AG04449 (cell line): ENCODE measurements at regions not wholly inside any gene's neighbourhood (a gene's known extent, or its start where the extent isn't known, plus 50 kb on each side); places are given as distances from the start of the nearest gene placed in this dataset.

ENCODE experiments used
- CTCF ChIA-PET: fragments of 350-600 bp; formaldehyde crosslinking; extraction: SDS; loops from one replicate; lab custom pipeline; 2021; ENCODE audit warnings: antibody characterized with exemption; lab: Yijun Ruan, JAX
- POLR2A ChIA-PET: fragments of 400-600, 350-600 bp; formaldehyde crosslinking; extraction: SDS; loops from one replicate; lab custom pipeline; 2020; ENCODE audit warnings: antibody characterized with exemption, inconsistent platforms; lab: Yijun Ruan, JAX
- DNase-seq: peaks from one replicate; pipeline ENCODE4 v3.0.0-alpha.2; 2010; ENCODE audit warnings: low read depth, low spot score
- H3K4me3 ChIP-seq: 2 replicates; pipeline ENCODE4 v1.5.1; 2011; ENCODE audit warnings: low read depth, mild to moderate bottlenecking, control low read depth, low read length
- CTCF ChIP-seq: IDR thresholded peaks from one replicate; pipeline ENCODE4 v1.5.1; 2011; ENCODE audit warnings: mild to moderate bottlenecking, moderate library complexity, low read length, control low read depth, inconsistent platforms; ENCODE audit not compliant: insufficient read depth; ENCODE audit errors: missing control alignments

GRCh38 chr10:65802391-65802790 is 1123.4 kb upstream of the LRRTM3 start:
- TF ChIP-seq CTCF = no peak
- ChIA-PET POLR2A (no interaction called here), CTCF (no interaction called here)
- no peak overlapping the region for H3K4me3 ChIP-seq
- DNase-seq = no peak

- no peak for DNase-seq
- ChIA-PET POLR2A (no interaction called here), CTCF (no interaction called here)
- no peak overlapping the region for H3K4me3 ChIP-seq
- no peak for TF ChIP-seq CTCF
These were observed 1120.3 kb upstream of the LRRTM3 start for GRCh38 chr10:65805511-65805910.

- POLR2A ChIA-PET = no interaction called here
- H3K4me3 ChIP-seq = no peak overlapping the region
- no peak for DNase-seq
- TF ChIP-seq CTCF = no peak
- CTCF ChIA-PET = no interaction called here
These were observed 1119.8 kb upstream of the LRRTM3 start for GRCh38 chr10:65805993-65806392.

- DNase-seq = no peak
- POLR2A ChIA-PET = no interaction called here
- no peak for TF ChIP-seq CTCF
- CTCF ChIA-PET = no interaction called here
- H3K4me3 ChIP-seq = no peak overlapping the region
These were observed 1117.0 kb upstream of the LRRTM3 start for GRCh38 chr10:65808687-65809333.

- POLR2A ChIA-PET = no interaction called here
- no peak for TF ChIP-seq CTCF
These were observed 1113.8 kb upstream of the LRRTM3 start for GRCh38 chr10:65811931-65812525.

GRCh38 chr10:65816536-65816935 is 1109.3 kb upstream of the LRRTM3 start:
- no peak for DNase-seq
- POLR2A ChIA-PET = no interaction called here
- no peak overlapping the region for H3K4me3 ChIP-seq
- no peak for TF ChIP-seq CTCF
- CTCF ChIA-PET = no interaction called here

More at GRCh38 chr10:65811931-65812525, 1113.8 kb upstream of the LRRTM3 start:
- no peak for DNase-seq
- no peak overlapping the region for H3K4me3 ChIP-seq
- CTCF ChIA-PET = no interaction called here
